NCI-H524 (cell line): ENCODE measurements at regions not wholly inside any gene's neighbourhood (a gene's known extent, or its start where the extent isn't known, plus 50 kb on each side); places are given as distances from the start of the nearest gene placed in this dataset.
"Not testable (repeated sequence)": the region's sequence is repeated elsewhere in the genome, so short reads cannot be mapped to it uniquely, and the experiment has no call there.

ENCODE experiments used
- DNase-seq, 2 experiments: peaks; one replicate each; lab custom pipeline; 2025; lab: John Stamatoyannopoulos, UW

DNA sequence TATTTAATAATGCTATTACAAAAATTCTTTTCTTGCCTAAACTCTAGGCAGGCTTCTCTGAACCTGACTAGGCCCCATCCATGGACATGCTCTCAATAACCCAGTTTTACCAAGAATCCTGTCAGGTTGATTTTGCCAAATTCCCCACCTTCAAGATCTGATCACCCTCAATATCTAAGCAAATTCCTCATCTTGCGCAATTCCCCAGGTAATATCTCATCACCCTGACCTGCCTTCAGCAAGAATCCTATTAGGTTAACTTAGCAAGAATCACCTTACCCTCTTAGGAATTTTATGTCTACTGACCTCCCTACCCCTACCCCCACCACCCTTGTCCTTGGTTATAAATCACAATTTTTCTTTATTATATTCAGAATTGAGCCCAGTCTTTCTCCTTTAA lies 579.1 kb downstream of the C4orf33 start:
- DNase-seq = no peak

- DNase-seq = no peak
Measured at GRCh38 chr4:129676934-129677333, 581.0 kb downstream of the C4orf33 start.

GRCh38 chr4:129682586-129682985 lies 586.6 kb downstream of the C4orf33 start:
- DNase-seq = no peak

DNA sequence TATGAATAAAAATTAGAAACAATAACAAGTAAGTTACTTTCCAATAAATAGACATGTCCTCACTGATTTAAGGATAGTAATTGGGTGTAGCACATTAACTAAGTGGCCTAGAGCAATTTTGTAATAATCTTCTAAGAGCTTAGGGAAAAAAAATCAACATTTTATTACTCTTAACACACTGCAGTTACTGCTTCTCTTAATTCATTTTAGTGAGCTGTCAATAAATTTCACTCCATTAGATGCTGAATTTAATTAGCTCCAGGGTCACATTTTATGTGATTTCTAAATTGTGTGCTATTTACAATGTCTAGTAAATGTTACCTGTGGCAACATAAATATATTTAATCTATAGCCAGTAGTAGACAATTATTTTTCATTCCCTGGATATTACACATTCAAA lies 612.0 kb downstream of the C4orf33 start:
- DNase-seq = no peak

DNA sequence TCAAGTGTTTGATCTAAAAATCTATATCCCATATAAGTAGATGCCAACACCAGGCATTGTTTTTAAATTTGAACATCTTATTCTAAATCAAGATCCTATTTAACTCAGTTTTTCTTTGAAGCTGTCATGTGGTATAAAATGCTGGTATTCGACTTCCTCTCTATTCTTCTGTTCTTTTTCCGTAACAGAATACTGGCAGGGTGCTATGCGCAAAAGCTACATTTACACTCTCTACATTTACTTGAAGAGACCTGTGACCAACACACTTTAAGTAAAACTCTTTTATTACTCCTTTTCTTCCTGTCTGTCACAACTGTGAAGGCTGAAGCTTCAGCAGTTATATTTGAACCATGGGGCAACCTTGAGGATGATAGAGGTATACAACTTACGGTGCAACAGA lies 612.8 kb downstream of the C4orf33 start:
- DNase-seq = no peak

DNA sequence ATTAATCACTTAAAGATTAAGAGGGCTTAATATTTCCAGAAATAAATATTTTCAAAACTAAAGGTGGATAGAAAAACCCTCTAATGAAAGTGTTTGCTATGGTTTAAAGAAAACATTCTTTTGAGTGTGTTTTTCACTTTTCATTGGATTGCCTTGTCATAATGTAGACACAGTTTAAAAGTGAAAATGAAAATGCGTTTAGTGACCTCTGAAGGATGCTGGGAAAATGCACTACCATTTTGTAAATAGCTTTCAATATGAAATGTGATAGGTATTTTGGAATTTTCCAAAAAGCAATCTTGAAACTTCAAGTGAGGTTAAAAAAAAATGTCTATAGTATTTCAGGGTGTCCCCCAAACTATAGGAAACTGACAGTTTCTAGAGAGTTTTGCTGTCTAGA lies 642.2 kb downstream of the C4orf33 start:
- no peak for DNase-seq

DNA sequence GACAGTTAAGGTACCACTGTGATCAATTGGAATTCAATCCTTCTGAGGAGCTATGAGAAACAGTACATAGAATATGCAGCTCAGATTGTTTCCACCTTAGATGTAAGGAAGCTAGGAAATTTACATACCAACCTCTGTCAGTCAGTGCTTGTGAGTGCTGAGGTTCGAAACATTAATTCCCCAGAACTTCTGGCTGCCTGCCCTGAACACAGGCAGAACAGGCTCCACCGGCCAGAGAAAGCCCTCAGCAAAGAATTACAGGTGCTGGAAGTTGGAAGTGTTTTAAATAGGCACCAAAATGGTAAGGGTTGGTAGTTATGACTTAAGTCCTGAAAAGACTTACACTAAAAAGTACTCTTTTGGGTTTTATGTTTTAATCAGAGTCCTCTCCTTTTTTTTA lies 651.8 kb downstream of the C4orf33 start:
- DNase-seq = no peak

DNA sequence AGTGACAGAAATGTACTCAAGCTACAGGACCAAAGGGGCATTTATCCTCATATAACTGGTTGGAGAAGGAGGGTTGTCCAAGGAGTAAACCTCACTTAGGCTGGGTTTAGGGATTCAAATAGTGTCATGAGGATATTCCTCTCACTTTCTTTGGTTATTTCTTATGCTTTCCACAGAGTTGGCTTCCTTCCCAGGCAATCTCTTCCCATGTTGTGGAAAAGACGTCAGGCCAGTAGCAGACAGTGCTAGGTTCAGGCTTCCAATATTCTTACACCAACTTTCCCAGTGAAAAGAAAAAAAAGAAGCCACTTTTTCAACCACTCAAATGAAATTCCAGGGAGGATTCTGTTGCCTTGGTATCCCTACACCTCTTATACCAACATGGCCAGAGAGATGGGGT lies 653.0 kb downstream of the C4orf33 start:
- DNase-seq = no peak

- DNase-seq = no peak
Measured at GRCh38 chr4:129751646-129752045, 655.7 kb downstream of the C4orf33 start.

GRCh38 chr4:129783596-129783995 lies 687.6 kb downstream of the C4orf33 start:
- DNase-seq = no peak

DNA sequence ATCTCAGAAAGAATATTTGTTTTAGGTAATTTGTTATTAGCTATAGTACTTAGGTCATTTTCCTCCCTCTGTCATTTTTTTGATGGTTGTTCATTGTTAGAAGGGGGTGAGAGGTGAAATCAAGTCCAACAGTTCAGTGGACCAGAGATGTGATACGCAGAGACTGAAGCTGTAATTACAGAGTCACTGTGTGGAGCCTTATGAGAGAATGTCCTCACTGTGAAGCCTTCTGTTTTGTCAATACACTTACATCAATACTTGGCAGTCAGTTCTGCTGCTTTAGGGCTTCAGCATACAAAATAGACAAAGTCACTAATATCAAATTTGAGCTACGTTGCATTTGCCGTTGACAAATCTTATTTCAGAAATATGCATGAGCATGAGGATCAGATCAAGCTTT lies 692.5 kb downstream of the C4orf33 start:
- DNase-seq = no peak

- DNase-seq = no peak
Measured at GRCh38 chr4:129804461-129804981, 708.6 kb downstream of the C4orf33 start.

DNA sequence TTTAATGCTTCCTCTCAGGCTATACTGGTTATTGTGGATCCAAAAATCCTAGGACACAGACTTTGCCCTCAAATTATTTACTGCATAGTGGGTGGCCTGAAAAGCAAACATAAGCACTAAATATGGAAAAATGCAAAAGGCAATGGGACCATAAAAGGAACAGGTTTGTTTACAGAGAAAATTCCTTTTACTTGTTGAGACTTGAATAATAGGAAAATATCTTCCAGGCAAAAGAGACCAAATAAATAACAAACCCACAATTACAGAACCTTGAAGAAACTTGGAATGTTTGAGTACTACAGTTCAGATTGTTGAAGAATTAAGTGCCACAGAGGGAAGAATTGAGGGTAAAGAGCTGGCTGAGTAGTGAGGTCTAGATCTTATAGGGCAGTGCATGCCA lies 711.0 kb downstream of the C4orf33 start:
- DNase-seq = no peak

DNA sequence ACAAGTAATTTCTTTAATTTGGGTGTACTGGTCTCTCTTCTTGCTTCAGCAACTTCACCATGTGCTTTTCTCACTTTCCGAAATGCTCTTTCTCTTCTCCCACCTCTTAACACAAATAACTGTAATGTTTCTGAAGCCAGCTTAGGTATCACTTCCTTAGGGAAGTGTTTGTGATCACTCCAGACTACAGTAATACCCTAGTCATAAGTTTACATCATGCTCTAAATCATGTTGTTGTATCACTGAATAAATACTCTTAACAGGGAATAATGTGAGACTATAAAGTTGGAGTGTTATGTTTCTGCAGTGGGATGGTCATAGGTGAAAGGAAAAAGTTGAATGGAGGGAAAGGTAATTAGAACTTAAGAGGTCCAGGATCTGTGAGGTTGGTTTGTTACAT lies 712.3 kb downstream of the C4orf33 start:
- no peak for DNase-seq

DNA sequence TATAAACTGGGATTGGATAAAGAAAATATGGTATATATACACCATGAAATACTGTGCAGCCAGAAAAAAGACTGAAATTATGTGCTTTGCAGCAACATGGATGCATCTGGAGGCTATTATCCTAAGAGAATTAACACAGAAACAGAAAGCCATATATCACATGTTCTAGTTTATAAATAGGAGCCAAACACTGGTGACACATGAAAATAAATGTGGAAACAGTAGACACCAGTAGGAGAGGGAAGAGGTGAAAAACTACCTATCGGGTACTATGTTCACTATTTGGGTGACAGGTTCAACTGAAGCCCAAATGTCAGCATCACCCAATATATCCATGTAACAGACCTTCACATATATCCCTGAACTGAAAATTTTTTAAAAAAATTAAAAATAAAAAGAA lies 725.1 kb downstream of the C4orf33 start:
- DNase-seq = no peak

DNA sequence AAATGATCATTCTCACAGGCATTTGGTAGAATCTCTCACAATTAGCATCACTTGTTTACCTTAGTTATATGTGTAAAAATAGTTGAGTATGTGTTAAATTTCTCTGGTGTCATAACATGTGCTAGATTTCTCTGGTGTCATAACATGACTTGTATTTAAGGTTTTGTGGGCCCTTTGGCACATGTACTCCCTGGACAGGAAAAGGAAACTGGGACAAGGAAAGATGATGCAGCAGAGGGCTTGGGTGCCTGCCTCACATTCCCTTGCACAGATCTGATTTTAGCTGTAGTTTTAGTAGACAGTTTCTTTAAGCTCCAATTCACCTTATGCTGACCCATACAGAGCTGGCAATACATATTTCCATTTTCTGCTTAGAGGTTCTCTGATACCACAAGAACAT lies 726.0 kb downstream of the C4orf33 start:
- DNase-seq = no peak

DNA sequence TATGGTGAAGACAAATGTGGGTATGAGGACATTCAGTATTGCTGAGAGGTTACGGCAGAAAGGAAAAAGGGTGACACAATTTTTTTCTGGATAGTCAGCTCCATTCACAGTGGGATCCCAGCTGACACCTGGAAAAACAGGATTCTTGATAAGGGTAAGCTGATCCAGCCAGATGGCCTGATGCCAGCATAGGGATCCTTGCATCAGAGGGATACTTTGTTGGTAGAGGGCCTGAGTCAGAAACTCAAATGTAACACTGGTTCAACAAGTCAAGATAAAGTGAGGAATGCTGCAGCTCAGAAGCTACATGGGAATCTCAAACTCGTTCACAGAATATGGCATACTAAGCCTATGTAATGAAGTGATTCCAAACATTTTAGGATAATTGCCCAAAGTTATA lies 726.7 kb downstream of the C4orf33 start:
- DNase-seq = peak in 1 of 2 experiments; percentile 42

- DNase-seq = no peak
Measured at GRCh38 chr4:129823105-129823504, 727.2 kb downstream of the C4orf33 start.

GRCh38 chr4:129829373-129829772 lies 733.4 kb downstream of the C4orf33 start:
- DNase-seq = no peak

GRCh38 chr4:129839687-129840086 lies 743.7 kb downstream of the C4orf33 start:
- DNase-seq = no peak

- DNase-seq = no peak
Measured at GRCh38 chr4:129842096-129842495, 746.1 kb downstream of the C4orf33 start.

DNA sequence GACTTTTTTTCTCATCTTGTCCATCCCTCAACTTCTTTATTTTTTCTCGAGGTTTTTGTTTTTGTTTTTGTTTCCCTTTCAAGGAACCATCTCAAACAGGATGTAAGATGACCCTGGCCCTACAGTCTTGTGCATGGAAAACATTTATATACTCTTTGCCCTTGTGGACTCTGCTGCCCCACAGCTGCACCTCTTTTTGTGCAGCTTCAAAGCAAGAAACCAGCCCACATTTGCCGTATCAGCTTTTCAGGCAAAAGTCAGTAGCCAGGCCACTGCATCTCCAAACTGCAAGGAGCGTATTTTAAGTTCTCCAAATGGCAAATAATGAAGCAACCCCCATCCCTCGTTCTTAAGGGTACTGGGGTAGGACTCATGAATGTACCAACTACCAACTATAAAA lies 756.5 kb downstream of the C4orf33 start:
- no peak for DNase-seq

DNA sequence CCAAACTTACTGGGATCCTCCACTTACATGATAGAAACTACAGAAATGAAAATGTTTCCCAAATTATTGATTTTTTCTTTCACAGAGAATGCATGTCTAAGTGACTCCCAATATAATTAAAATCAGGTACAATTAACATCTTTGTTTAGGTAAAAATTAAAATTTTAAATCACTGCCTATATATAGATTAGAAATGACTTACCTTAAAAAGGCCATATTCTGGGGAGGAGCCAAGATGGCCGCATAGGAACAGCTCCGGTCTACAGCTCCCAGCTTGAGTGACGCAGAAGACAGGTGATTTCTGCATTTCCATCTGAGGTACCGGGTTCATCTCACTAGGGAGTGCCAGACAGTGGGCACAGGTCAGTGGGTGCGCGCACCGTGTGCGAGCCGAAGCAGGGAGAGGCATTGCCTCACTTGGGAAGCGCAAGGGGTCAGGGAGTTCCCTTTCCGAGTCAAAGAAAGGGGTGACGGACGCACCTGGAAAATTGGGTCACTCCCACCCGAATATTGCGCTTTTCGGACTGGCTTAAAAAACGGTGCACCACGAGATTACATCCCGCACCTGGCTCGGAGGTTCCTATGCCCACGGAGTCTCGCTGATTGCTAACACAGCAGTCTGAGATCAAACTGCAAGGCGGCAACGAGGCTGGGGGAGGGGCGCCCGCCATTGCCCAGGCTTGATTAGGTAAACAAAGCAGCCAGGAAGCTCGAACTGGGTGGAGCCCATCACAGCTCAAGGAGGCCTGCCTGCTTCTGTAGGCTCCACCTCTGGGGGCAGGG lies 757.9 kb downstream of the C4orf33 start:
- DNase-seq = not testable (repeated sequence)

DNA sequence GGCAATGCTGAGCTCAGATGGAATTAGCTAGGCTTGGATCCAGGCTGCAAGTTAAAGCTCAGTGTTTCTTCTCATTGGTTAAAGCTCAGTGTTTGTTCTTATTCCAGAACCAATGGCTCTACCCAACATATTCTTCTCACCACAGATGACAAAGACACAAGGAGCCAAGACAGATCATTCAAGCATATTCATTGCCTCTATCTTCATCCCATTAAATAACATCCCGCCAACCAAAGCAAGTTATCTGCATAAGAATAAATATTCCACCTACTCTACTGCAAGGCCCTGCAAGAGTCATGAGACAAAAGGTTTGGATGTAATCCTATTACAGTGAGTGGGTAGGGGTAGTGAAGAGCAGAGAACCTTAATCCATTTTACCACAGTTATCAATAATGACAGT lies 766.5 kb downstream of the C4orf33 start:
- no peak for DNase-seq
